Gastroesophageal sphincter (tissue), 4 donors: ENCODE measurements at regions not wholly inside any gene's neighbourhood (a gene's known extent, or its start where the extent isn't known, plus 50 kb on each side); places are given as distances from the start of the nearest gene placed in this dataset.

ENCODE experiments used
- ATAC-seq: fragments of 150-250 bp; one replicate; pipeline ENCODE4 v1.9.1; 2016; ENCODE audit warnings: mild to moderate bottlenecking, moderate library complexity
- H3K27ac ChIP-seq, 4 donors: fragments of 200-600 bp; sonication (generic) in 3 of 4; 1 replicate in 3 of 4; 2 replicates in 1 of 4; pipeline ENCODE4 v1.5.1; 2016 to 2019
- H3K27me3 ChIP-seq: fragments of 200-600 bp; sonication (generic); one replicate; pipeline ENCODE4 v1.5.1; 2019
- H3K36me3 ChIP-seq, 2 donors: fragments of 200-600 bp; sonication (generic); one replicate each; pipeline ENCODE4 v1.5.1; 2019; ENCODE audit warnings: control low read depth in 1 of 2
- H3K4me1 ChIP-seq, 3 donors: fragments of 200-600 bp; sonication (generic); 1 replicate in 2 of 3; 2 replicates in 1 of 3; pipeline ENCODE4 v1.5.1; 2016 to 2019; ENCODE audit warnings: control low read depth in 2 of 3
- H3K4me3 ChIP-seq, 2 donors: fragments of 200-600 bp; sonication (generic); one replicate each; pipeline ENCODE4 v1.5.1; 2019; ENCODE audit warnings: mild to moderate bottlenecking in 1 of 2, moderate library complexity in 1 of 2
- H3K9me3 ChIP-seq, 3 donors: fragments of 200-600 bp; sonication (generic); one replicate each; pipeline ENCODE4 v1.5.1; 2017 to 2019; ENCODE audit warnings: control low read depth in 2 of 3
- CTCF ChIP-seq, 4 experiments: fragments of 200-600 bp in 2 of 4; fragments of 450-650 bp in 2 of 4; sonication (generic) in 1 of 4; IDR thresholded peaks; one replicate each; pipeline ENCODE4 v1.5.1; 2017 to 2019; ENCODE audit warnings: antibody characterized with exemption in 4 of 4, mild to moderate bottlenecking in 2 of 4, moderate library complexity in 2 of 4
- EP300 ChIP-seq: sonication (generic); formaldehyde crosslinking; IDR thresholded peaks from one replicate; pipeline ENCODE4 v1.6.1; 2017; ENCODE audit warnings: antibody characterized with exemption, mild to moderate bottlenecking
- POLR2A ChIP-seq, 2 donors: fragments of 450-650 bp; IDR thresholded peaks; one replicate each; pipeline ENCODE4 v1.6.1; 2017; ENCODE audit warnings: antibody characterized with exemption in 2 of 2, mild to moderate bottlenecking in 2 of 2, moderate library complexity in 1 of 2
- POLR2AphosphoS5 ChIP-seq: sonication (generic); formaldehyde crosslinking; IDR thresholded peaks from one replicate; pipeline ENCODE4 v1.6.1; 2017; ENCODE audit warnings: antibody characterized with exemption
- WGBS, 2 donors: methylation state at CpG; one replicate each; pipeline ENCODE4 v1.1.5; 2018; ENCODE audit warnings: low coverage in 1 of 2; 5-methylcytosine and 5-hydroxymethylcytosine counted together

GRCh38 chr5:34543687-34544086, 112.4 kb upstream of the RAI14 start:
- Histone ChIP-seq H3K27ac (no peak overlapping the region), H3K4me1 (no peaks in the 10 kb centered on the region), H3K4me3 (no peak overlapping the region), H3K27me3 (no peaks in the 10 kb centered on the region), H3K36me3 (no peaks in the 10 kb centered on the region), H3K9me3 (peaks cover 0 to 13% (median 0%) of the 10 kb centered on the region in 3 donors)
- ATAC-seq: no peak
- WGBS, 2 donors: 0% methylated on average over 1 of the region's 1 CpG; no CpG with 5 or more reads in 1 of the 2 donors
- TF ChIP-seq POLR2AphosphoS5: no peak
- no peak for TF ChIP-seq EP300
- no peak for TF ChIP-seq POLR2A (IDR thresholded peaks at IDR 0.05)
- no peak for TF ChIP-seq CTCF (IDR thresholded peaks at IDR 0.05)

GRCh38 chr5:34544403-34544802, 111.7 kb upstream of the RAI14 start:
- H3K36me3 ChIP-seq: no peaks in the 10 kb centered on the region
- peaks cover 0 to 13% (median 0%) of the 10 kb centered on the region in 3 donors for H3K9me3 ChIP-seq
- no peaks in the 10 kb centered on the region for H3K27me3 ChIP-seq
- H3K27ac ChIP-seq: no peak overlapping the region
- TF ChIP-seq POLR2AphosphoS5: no peak
- no peak for TF ChIP-seq CTCF (IDR thresholded peaks at IDR 0.05)
- TF ChIP-seq POLR2A (IDR thresholded peaks at IDR 0.05): no peak
- no peak for TF ChIP-seq EP300
- H3K4me3 ChIP-seq: no peak overlapping the region
- no peaks in the 10 kb centered on the region for H3K4me1 ChIP-seq
- ATAC-seq: no peak
- whole genome bisulfite sequencing, 2 donors: 50 to 83% methylated on average over 1 of the region's 1 CpG

- no peak for TF ChIP-seq CTCF (IDR thresholded peaks at IDR 0.05)
- TF ChIP-seq POLR2AphosphoS5: no peak
- TF ChIP-seq POLR2A (IDR thresholded peaks at IDR 0.05): no peak
- TF ChIP-seq EP300: no peak
- Histone ChIP-seq H3K36me3 (no peaks in the 10 kb centered on the region), H3K27ac (no peak overlapping the region), H3K4me1 (no peaks in the 10 kb centered on the region), H3K9me3 (peaks cover 0 to 13% (median 0%) of the 10 kb centered on the region in 3 donors), H3K27me3 (no peaks in the 10 kb centered on the region), H3K4me3 (no peak overlapping the region)
- 0 to 82% methylated on average over 1 to 2 of the region's 3 CpGs for WGBS, 2 donors
- ATAC-seq: no peak
These were observed 111.0 kb upstream of the RAI14 start for GRCh38 chr5:34545164-34545563.

GRCh38 chr5:34545626-34546025, 110.5 kb upstream of the RAI14 start:
- 69 to 80% methylated on average over 1 to 2 of the region's 2 CpGs for WGBS, 2 donors
- Histone ChIP-seq H3K4me3 (no peak overlapping the region), H3K4me1 (no peaks in the 10 kb centered on the region), H3K27ac (no peak overlapping the region), H3K36me3 (no peaks in the 10 kb centered on the region), H3K27me3 (no peaks in the 10 kb centered on the region), H3K9me3 (peaks cover 0 to 13% (median 0%) of the 10 kb centered on the region in 3 donors)
- TF ChIP-seq POLR2AphosphoS5 (no peak), EP300 (no peak), CTCF (IDR thresholded peaks at IDR 0.05) (no peak), POLR2A (IDR thresholded peaks at IDR 0.05) (no peak)
- no peak for ATAC-seq

GRCh38 chr5:34547300-34548085, 108.6 kb upstream of the RAI14 start:
- no peak for TF ChIP-seq EP300
- no peak for TF ChIP-seq CTCF (IDR thresholded peaks at IDR 0.05)
- no peak for TF ChIP-seq POLR2A (IDR thresholded peaks at IDR 0.05)
- no peak for TF ChIP-seq POLR2AphosphoS5
- Histone ChIP-seq H3K27ac (no peak overlapping the region), H3K4me1 (peaks cover 2 to 12% (median 8%) of the 10 kb centered on the region in 3 donors), H3K27me3 (no peaks in the 10 kb centered on the region), H3K36me3 (no peaks in the 10 kb centered on the region), H3K9me3 (peaks cover 0 to 13% (median 0%) of the 10 kb centered on the region in 3 donors), H3K4me3 (no peak overlapping the region)
- 97 to 100% methylated on average over 2 of the region's 2 CpGs for WGBS, 2 donors
- ATAC-seq: no peak
